ENCODE measurements at regions not wholly inside any gene's neighbourhood (a gene's known extent, or its start where the extent isn't known, plus 50 kb on each side); places are given as distances from the start of the nearest gene placed in this dataset.
A peak's percentile ranks its signal among the peaks of the same experiment; 100 is the strongest.
"Not testable (repeated sequence)": the region's sequence is repeated elsewhere in the genome, so short reads cannot be mapped to it uniquely, and the experiment has no call there.

DNA sequence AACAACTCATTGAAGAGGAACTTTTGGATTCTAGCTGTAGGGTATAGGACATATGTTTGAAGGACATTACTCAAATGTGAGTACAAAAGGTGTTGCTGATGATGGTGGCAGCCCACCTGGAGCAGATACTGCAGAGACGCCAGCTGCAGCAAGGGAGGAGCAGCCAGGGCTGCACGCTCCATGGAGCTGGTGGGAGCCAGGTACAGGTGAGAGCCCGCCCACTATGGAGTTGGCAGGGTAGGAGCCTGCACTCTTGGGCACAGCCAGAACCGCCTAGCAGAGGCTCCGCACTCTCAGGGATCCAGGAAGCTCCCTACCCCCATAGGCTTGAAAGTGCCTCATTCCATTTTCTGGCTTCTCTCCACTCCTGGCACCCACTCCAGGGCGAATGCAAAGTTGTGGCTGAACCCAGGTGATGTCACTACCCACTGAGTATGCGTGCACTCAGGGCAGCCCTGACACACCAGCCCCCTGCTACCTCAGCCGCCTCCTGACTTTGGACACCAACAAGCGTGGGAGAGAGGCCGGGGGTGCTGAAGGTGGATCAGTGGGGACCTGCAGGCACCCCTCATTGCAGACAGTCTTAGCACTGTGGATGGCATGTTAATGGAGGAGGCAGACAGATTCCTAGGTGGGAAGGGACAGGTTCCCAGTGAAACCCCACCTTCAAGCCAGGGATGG, 761.1 kb downstream of the IPMK start:
- DNase-seq, result no peak

DNA sequence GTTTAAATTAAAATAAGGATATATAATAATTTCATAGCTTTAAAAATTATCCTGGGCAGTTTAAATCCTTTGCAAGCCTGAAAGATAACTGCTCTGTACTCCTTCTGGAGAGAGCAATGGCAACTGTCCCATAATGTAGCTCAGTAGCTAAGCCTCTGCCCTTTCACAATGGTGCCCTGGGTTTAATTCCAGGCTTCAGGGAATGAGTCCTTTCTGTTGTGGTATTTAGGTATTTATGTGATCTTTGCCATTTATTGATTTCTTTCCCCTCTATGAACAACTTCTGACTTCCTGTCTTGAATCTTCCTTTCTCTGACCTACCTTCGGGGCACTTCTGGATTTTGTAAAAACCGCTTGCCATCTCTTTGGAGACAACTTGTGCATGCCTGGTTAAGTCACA, 773.2 kb downstream of the IPMK start:
- no peak for DNase-seq

DNA sequence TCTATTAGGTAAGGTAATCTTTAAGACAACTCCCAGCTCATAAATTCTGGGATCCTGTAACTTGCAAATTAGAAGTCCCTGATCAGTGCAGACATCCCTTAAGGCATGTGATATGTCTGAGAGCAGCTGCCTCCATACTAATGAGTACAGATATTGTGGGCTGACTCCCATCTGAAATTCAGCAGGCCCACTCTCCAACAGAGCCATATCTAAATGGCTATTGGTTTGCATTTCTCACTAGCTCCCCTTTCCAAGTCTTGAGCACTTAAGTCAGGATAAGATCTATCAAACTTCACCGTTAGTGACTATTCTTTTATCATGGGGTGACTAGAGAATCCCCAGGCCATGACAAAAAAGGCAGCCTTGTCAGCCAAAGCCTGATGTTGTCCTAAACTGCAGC, 785.4 kb downstream of the IPMK start:
- no peak for DNase-seq

DNA sequence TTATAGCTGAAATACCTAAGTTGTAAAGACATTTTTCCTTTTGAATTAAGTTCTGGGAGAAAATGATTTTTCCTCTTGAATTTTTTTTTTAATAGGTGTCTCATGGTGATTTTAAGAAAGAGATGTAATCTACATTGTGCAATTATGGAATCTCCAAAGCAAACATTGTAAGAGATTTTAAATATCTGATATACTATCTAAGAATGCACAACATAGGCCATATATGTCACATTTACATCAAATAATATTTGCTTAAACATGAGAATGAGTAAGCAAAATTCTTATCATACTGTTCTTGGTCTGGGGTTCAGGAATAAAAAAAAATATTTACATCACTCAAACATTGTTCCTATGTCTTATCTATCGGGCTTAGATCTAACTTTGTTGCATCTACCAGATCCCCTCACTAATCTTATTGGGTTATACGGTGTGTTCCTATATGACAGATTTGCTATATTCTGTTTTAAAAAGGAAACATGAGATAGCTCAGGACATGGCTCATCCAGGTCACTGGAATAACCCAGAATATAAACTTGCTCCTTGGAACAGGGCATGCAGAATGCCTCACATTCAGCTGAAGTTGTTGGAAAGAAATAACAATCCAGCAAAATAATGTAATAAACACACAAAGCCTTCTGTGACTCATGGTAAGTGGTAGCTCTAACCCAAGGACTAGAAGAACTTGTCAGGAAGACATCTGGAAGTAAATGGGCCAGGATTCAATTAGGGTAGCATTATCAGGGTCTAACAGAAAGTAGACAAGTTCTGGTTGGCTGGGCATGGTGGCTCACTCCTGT, 794.7 kb downstream of the IPMK start:
- no peak for DNase-seq

DNA sequence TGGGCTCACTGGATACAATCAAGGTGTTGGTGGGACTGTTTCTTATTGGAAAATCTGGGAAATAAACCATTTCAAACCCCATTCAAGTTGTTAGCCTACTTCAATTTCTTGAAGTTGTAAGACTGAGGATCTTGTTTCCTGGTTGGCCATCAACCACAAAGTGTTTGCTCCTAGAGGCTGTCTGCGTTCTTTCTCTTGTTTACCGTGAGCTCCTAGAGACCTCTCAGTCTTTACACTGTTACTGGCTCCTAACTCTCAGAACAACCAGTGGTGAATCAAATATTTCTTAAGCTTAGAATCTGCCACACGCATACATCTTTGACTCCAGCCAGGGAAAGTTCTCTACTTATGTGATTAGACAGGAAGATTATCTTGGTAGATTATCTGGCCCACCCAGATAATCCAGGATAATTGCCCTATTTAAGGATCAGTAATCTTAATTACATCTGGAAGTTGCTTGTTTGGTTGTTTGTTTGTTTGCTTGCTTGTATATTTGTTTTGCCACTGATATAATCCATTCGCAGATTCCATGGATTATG, 798.7 kb downstream of the IPMK start:
- no peak for DNase-seq

DNA sequence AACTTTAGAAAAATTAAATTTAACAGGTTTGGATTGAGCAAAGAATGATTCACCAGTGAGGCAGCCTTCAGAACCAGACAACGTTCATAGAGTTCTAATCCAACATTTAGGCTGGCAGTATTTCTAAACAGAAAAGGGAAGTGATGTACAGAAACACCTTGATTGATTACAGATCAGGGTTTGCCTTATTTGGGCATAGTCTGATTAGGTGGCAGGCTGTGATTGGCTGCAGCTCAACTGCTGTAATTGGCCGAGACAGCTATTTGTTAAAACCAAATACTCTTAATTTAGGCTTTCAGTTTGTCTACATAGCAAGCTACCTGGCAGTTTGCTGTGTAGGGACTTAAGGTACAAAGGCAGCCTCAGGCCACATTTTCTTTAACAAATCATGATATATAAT, 802.5 kb downstream of the IPMK start:
- no peak for DNase-seq

DNA sequence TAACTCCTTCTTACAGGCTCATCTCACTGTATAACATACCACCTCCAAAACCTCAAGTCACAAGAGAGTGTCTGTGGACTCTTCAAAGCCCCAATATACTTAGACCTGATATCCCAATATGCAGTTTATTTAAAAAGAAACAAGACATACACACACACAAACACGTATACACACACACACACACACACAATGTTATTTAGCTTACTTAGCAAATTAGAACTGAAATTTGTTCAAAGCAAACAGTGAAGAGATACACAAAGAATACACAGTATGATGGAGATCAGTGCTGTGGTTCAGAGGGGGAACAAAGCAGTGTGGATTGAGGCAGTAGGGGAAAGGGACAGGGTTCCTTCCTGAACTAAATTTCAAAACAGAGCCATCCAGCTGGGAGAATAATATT, 807.2 kb downstream of the IPMK start:
- DNase-seq, result no peak

DNA sequence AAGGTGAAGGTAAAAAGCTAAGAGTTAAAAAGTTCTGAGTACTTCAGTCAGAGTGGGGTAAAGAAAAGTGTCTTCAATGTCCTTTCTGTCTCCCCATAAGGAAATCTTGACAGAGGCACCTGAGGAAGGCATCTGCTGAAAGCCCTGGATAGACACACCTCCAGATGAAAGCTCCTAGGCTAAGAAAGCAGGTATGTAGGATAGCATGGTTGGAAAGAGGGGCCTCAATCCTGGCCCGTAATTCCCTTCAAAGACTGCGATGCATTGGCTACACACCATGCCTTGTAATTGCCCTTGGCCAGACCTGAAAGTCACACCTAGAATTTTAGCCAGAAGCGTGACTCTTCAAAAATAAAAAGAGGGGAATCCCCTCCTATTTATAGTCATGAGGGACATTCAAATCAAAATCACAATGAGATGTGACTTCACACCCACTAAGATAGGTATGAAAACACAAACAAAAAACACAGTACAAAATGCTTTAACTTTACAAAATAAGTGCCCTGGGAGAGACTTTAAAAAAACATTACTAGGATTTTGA, 809.7 kb downstream of the IPMK start:
- DNase-seq, result no peak

DNA sequence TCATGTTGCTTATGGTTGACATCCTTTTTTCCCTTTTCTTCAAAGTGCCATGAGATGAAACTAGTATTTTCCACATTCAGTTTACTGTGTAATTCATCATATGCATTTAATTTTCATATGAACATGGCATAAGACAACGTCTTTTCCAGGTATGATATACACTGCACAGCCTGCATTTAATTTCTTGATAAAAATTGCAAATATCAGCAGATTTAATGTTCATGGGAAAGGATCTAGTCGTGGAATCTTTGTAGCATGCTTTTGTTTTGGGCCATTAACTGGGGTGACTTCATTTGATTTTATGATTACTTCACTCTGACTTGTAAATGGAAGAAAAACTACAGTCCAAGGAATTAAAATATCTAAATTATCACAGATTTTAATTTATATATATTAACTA, 837.3 kb downstream of the IPMK start:
- DNase-seq, result no peak

DNA sequence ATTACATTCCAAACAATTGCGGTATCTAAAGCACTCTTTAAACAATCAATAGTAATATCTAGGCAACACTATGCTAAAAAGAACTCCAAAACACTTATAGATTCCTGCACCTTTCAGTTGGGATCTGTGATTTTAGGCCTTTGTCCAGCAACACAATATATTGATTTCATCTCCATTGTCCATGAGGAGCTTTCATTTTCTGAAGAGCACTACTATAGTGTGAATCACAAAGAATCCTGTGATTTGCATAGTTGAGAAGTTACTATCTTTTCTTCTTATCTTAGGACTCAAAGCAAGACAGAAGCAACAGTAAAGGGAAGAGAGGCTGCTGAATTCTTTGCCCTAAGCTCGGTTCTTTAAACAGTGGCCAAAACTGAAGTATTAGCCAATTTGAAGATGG, 846.8 kb downstream of the IPMK start:
- DNase-seq, result no peak

DNA sequence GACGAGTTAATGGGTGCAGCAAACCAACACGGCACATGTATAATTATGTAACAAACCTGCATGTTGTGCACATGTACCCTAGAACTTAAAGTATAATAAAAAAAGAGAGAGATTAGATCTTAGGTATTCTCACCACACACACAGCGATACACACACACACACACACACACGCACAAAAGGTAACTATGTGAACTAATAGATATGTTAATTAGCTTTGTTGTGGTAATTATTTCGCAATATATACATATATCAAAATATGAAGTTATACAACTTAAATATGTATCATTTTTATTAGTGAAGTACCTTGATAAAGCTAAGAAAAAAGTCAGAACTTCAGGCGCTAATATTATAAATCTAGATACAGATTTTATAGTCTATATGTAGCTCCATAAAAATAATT, 849.2 kb downstream of the IPMK start:
- DNase-seq, result no peak

DNA sequence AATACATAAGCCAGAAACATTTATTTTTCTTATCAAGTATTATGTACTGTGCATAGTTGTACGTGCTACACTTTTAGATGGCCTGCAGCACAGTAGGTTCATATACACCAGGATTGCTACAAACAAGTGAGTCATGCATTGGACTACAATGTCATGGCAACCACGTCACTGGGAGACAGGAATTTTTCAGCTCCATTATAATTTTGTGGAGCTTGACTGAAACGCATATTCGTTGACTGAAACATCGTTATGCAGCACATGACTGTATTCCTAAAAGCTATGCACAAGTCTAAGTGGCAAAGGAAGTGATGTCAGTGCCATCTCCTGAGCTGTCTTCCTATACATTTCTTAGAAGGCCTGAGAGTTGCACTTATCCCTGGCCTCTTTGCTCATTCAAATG, 871.8 kb downstream of the IPMK start:
- DNase-seq, result no peak

DNA sequence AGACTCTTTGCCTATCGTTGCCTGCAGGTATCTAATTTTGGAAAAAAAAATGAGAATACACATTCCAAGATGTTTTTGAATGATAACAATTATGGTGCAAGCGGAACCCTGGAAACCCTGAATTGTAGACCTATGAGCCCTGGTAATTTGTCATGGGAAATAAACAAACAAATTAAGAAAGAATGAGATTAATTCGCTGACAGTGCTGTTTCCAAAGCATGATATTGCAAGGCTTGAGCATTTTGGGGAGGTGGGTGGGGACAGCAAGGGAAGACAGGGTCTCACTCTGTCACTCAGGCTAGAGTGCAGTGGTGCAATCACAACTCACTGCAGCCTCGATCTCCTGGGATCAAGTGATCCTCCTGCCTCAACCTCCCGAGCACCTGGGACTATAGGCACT, 900.3 kb downstream of the IPMK start:
- no peak for DNase-seq

DNA sequence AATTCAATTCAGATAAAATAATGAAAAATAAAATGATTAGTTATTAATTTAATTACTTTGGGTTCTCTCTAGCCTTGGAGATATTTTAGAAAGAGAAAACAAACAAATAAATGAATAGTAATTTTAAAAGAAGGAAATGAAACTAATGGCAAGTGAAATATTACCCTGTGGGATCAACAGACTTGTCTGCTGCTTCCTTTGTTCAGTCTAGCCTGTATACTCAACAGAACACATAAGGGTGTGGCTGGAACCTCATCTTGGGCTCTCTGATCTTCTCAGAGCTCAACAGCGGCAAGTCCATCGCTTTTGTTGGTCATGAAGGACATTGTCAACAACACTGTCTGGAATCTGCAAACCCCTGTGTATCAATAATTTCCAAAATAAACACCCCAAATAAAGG, 904.9 kb downstream of the IPMK start:
- DNase-seq, result no peak

DNA sequence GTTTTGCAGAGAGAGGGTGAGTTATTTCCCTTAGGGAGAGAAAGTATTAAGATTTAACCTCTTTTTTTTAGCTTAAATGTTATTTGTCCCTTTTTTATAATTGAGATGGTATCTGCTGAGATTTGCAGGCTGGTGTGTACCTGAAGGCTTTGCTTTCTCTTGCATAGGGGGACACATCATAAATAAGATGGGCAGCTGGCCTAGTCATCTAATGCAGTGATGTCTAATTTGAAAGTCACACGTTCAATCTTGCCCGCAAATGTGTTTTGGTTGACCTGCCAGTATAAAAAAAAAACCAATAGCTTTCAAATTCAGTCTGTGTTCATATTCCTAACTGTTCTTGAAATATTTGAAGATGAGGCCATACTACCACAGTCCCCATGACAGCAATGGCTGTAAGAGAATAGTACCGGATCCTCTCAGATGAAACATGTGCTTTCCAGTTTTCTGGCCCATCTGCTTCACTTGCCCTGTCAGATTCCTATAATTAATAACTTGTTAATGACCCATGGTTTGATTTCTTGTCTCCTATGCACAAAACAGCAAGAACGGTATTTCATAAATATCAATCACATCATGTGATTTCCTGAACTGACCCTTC, 914.2 kb downstream of the IPMK start:
- DNase-seq, result no peak

DNA sequence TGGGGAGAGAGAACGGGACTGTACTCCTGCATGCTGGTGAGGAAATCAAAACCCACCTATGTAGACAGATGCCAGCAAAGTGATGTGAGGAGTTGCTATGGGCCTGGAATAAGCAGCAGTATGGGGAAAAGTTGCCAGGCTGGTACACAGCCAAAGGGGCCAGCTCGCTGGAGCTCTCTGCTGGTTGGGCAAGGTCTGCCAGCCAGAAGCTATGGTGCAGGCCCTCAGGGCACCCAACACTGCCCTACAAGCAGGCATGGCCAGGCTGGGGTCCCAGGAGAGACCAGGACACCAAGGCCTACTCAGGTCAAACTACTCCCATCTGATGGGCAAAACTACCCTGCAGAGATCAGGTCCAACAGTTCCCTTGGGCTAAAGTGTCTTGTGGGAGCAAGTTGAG, 916.6 kb downstream of the IPMK start:
- no peak for DNase-seq

DNA sequence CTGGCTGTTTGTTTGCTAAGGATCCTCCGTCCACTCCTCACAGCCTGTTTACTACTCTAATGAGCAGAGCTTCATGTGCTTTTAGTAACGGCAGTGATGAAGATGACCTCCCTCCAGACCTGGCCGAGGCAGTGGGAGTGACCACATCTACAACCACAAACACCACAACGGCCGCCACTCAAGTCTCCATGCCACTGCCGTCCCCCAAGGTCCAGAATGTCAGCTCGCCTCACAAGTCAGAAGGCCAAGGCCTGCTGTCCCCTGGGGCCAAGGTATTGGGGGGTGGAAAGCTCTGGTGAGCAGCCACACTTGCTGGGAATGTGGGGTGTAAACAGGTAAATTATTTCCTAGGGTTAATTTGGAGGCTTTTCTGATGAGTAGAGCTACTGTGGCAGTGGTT, 926.4 kb downstream of the IPMK start:
- no peak for DNase-seq

DNA sequence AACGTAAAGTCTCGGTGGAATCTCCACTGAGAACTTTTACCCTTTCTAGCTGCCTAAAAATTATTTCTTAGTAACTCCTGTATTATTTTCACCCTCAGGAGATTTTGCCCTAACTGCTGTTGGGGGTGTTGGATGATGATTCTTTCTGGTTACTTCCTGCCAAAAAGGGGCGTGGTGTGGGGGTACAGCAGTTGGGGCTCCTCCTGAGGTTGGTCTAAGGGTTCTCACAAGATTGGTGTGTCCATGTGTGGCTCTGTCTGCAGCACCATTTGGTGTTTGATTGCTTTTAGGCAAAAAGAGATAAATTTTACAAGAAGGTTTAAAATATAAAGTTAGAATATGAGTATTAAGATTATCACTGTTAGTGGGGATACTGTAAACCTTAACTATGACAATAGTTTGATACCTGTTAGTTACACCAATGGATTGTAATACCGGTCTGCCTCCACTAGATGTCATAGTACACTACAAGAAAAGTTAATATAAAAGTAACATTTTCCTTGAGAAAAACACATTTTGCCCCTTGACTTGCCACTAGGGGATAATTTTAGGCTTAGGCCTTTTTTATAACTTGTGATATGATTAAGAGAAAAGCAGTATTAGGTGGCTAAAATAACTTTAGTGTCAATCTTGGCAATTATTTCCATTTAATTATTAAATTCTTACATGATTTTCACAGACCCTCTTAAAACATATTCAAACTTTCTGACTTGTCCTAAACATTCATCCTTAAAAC, 928.7 kb downstream of the IPMK start:
- DNase-seq, result peak; percentile 44

DNA sequence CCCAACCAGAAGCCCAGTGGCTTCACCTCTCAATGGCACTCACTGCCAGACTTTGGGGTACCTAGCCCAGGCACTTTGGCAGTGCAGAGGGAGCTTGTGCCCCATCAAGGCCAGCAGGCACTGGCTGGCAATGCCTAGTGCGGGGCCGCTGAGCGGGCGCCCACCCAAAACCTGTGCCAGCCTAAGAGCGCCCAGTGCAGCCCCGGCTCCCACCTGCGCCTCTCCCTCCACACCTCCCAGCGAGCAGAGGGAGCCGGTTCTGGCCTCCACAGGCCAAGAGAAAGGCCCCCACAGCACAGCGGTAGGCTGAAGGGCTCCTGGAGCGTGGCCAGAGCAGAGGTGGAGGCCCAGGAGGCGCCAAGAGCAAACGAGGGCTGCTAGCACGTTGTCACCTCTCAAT, 930.8 kb downstream of the IPMK start:
- no peak for DNase-seq

DNA sequence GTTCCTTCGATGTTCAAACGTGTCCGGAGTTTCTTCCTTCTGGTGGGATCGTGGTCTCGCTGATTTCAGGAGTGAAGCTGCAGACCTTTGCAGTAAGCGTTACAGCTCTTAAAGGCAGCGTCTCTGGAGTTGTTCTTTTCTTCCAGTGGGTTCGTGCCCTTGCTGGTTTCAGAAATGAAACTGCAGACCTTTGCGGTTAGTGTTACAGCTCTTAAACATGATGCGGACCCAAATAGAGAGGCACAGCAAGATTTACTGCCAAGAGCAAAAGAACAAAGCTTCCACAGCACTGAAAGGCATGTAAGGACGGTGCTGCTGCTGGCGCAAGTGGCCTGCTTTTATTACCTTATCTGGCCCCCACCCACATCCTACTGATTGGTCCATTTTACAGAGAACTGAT, 931.4 kb downstream of the IPMK start:
- no peak for DNase-seq

DNA sequence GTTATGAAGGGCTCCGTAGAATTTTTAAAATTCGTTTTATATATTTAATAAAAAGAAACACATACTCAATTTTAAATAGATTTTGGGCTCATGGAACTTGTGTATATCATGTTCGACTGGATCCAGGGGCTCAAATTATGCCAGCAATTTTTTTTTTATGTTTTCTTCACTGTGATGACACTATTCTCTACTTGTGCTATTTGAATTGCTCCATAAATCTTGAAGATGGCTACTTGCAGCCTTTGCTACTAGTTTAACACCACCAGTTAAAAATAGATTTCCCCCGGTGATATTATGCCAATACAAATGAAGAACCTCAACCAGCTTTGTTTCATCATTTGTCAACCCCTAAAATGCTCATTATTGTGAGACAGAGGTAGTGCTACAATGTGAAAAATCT, 933.2 kb downstream of the IPMK start:
- DNase-seq, result no peak

DNA sequence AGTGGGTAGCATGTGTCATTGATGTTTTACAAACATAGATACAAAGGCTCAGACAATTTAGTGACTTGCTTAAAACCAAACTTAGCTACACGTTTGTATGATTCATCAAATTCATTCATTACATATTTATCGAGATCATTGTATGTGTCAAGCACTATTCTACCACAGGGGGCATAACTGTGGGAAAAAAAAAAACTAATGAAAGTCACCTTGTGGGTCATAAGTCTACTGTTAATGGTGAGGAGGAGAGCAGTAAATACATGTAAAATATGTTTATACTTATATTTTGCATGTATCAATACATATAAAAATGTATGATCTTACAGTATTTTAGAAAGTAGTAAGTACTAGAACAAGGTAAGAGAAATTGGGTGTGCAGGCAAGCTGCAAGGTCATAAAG, 933.8 kb downstream of the IPMK start:
- no peak for DNase-seq

DNA sequence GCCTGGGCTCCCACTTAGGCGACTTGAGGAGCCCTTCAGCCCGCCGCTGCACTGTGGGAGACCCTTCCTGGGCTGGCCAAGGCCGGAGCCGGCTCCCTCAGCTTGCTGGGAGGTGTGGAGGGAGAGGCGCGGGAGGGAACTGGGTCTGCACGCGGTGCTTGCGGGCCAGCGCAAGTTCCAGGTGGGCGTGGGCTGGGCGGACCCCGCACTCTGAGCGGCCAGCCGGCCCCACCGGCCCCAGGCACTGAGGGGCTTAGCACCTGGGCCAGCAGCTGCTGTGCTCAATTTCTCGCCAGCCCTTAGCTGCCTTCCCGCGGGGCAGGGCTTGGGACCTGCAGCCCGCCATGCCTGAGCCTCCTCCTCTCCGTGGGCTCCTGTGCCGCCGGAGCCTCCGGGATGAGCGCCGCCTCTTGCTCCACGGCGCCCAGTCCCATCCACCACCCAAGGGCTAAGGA, 946.3 kb downstream of the IPMK start:
- not testable (repeated sequence) for DNase-seq
